ENCODE measurements at regions not wholly inside any gene's neighbourhood (a gene's known extent, or its start where the extent isn't known, plus 50 kb on each side); places are given as distances from the start of the nearest gene placed in this dataset.
"Not testable (repeated sequence)": the region's sequence is repeated elsewhere in the genome, so short reads cannot be mapped to it uniquely, and the experiment has no call there.

DNA sequence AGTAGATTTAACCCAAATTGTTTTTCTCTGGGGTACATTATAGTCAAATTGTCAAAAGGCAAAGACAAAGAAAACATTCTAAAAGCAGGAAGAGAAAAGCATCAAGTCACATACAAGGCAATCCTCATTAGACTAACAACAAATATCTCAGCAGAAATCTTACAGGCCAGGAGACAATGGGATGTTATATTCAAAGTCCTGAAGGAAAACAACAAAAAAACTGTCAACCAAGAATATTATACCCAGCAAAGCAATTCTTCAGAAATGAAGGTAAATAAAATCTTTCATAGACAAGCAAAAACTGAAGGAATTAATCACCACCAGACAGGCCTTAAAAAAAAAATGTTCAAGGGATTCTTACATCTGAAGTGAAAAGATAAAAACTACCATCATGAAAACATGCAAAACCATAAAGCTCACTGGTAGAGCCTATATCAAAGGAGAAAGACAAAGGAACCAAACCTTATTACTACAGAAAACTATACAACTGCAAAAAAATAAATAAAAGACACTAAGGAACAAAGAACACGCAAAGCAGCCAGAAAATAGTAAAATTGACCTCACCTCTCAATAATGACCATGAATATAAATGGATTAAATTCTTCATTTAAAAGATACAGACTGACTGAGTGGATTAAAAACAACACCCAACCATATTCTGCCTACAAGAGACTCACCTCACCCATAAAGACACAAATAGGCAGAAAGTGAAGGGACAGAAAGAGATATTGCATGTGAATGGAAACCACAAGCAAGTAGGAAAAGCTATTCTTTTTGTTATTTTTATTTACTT lies 113.8 kb upstream of the ZC3H11B start:
- no peak for DNase-seq (ENCODE audit: low read depth, low spot score)

DNA sequence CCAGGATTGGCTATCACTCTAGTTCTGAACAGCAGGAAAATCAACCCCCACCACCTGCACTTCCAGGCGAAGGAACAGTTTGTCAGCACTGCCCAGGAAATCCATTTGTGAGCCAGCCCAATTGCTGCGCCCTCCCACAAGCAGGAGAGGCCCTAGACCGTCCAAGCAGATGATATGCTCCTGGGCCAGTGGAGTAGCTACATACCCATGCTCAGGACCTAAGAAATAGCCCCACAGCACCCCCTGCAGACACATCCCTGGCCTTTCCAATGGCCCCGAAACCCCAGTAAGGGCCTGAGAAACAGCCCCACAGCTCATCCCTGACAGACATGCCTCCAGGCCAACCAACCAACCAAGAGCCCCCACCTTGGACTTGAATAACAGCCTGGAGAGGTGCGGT lies 111.5 kb upstream of the ZC3H11B start:
- DNase-seq (ENCODE audit: low read depth, low spot score) = no peak

DNA sequence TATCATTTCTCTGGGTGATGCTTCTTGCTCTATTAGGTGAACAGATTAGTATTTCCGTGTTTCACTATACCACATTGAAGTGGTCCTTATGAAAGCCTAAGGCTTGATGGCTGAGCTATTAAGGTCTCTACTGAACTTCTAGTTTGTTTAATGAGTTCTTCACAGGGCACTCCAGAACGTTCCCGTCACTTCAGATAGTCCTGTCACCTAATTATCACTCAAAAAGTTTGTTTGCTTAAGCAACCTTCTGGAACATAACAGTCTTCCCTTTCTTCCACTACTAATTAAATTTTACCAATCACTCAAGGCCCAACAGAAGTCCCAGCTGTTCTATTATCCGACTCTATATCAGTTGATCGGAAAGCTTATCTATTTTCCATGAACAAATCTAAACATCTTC lies 104.6 kb upstream of the ZC3H11B start:
- DNase-seq (ENCODE audit: low read depth, low spot score) = no peak

DNA sequence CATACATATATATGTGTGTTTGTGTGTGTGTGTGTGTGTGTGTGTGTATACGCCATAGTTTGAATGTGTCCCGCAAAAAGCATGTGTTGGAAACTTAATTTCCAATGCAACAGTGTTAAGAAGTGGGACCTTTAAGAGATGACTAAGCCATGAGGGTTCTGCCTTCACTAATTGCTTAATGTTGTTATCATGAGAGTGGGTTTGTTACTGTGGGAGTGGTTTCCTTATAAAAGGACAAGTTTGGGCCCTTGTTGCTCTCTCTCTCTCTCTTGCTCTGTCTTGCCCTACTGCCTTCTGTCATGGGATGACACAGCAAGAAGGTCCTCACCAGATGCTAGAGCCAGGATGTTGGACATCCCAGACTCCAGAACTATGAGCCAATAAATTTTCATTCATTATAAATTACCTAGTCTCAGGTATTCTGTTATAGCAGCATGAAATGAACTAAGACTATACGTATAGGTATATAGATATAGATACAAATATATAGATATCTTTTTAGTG lies 103.8 kb upstream of the ZC3H11B start:
- no peak for DNase-seq (ENCODE audit: low read depth, low spot score)

DNA sequence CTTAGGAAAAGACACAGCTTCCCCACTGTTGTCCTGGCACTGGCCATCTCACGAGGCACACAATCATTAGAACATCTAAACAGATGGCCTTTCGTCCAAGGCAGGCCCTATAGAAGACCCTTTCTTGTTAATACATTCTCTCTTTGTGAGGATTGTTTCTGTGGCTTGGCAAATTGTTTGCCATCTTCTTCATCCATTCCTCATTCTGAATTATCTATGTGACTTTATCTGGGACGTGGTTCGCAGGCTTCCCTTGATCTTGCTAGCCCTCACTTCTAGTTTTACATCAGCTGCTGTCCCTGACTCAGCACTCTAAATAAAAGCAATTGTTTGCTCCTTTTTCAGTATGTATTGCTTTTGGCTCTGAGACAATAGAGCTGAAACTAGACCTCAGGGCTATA lies 101.1 kb upstream of the ZC3H11B start:
- peak; percentile 55 for DNase-seq (ENCODE audit: low read depth, low spot score)

DNA sequence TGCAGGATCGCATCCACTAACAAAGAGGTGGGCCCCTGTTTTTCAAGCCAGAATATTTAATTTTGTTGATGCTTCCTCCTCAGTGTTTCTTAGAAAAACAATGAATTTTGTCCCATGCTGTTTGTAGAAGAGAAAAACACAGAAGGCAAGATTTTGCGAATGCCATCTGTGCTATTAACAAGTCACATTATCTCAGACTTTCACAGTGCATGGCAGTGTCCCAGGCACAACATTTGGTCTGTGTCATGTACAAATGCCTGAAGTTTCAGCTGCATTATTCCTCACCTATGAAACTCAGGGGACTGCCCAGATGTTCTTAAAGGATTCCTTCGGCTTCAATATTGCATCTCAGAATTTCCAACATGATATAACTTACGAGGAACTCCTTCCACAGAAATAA lies 99.6 kb upstream of the ZC3H11B start:
- no peak for DNase-seq (ENCODE audit: low read depth, low spot score)

DNA sequence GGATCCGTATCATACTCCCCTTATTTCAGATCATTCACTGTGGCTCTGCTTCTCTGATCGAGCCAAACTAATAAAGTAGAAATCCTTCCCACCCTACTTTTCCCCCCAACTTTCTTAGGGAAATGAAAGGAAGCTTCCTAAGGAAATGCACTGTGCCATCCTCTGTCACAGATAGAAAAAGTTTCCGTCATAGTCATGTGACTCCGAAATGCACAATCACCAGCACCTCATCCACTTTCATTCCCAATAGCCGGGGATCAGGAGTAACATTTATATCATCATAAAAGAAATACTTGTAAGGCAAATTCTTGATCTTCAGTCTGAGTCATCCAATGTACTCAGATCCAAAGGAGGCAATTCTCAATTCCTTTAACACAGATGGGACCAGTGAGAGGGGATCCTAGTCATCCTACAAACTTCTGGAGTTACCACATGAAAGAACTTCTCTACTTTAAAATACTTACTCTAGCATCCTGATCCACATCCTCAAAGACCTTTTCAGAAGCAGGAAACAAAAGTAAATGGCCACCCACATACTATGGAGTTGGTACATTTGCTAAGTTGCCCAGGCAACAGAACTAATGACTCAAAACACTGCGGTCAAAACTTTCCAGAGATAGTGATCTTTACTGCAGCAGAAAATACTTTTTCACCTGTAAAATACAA lies 97.8 kb upstream of the ZC3H11B start:
- DNase-seq (ENCODE audit: low read depth, low spot score) = peak; percentile 30

DNA sequence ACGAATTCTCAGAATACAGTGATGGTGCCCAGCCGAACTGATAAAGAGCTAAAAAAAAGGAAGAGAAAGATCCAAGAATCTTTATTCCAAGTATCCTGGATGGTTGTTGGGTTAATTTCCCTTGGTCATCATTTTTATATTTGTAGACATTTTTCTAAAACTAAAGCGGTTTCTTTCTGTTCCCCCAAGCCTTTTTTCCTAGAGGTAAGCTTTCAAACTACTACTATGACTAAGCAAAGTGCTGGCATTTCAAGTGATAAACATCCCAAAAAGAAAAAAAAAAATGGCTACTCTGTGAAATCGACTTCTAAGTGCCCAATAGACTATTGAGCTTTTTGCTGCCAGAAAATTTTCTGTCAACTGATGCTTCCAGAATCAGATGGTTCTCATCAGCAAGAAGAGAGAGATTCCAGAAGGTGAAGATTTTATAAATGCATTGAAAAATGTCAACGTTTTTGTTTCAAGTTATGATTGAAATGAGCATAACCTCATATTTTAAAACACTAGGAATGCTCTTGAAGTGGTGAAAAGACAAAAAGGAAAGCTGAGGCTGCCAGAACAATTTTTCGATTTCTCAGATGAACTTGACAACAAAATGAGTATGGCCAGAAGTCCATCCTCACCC lies 96.1 kb upstream of the ZC3H11B start:
- no peak for DNase-seq (ENCODE audit: low read depth, low spot score)

DNA sequence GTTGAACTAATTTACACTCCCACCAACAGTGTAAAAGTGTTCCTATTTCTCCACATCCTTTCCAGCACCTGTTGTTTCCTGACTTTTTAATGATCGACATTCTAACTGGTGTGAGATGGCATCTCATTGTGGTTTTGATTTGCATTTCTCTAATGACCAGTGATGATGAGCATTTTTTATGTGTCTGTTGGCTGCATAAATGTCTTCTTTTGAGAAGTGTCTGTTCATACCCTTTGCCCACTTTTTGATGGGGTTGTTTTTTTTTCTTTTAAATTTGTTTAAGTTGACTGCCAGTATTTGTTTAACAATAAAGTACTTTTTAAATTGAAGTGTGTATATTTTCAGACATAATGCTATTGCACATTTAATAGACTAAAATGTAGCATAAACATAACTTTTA lies 95.0 kb upstream of the ZC3H11B start:
- DNase-seq (ENCODE audit: low read depth, low spot score) = not testable (repeated sequence)

DNA sequence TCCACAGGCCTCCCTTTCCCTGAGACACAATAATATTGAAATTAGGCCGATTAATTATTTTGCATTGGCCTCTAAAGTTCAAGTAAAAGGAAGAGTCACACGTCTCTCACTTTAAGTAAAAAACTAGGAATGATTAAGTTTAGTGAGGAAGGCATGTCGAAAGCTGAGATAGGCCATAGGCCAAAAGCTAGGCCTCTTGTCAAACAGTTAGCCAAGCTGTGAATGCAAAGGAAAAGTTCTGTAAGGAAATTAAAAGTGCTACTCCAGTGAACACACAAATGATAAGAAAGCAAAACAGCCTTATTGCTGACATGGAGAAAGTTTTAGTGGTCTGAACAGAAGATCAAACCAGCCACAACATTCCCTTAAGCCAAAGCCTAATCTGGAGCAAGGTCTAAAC lies 91.4 kb upstream of the ZC3H11B start:
- not testable (repeated sequence) for DNase-seq (ENCODE audit: low read depth, low spot score)

DNA sequence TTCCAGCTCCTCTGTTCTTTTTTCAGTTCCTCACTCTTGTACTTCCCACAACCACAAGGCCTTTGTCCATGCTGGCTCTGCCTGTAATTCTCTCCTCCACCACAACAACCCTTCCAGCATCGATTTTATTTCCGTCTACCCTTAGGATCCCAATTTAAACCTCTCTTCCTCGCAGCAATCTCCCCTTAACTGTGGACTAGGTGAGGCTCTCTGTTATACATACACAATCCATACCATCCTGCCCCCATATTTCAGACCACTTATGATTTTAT lies 90.4 kb upstream of the ZC3H11B start:
- no peak for DNase-seq (ENCODE audit: low read depth, low spot score)

DNA sequence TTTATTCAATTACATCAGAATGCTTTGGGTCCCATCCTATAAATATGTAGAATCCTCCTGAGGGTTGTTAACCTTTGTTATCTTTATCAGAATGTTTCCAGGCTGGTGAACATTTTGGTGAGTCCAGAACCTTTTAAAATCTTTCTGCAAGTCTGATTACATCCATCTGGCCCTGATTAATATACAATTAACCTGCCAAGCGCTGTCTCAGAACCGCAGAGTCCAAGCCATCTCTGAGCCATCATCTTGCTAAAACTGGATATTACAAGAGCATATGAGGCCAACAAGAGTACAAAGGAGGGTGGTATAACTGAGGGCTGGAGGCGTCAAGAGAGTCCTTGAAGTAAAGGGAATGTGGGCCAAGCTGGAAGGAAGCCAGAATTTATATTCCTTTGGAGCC lies 88.6 kb upstream of the ZC3H11B start:
- DNase-seq (ENCODE audit: low read depth, low spot score) = no peak

DNA sequence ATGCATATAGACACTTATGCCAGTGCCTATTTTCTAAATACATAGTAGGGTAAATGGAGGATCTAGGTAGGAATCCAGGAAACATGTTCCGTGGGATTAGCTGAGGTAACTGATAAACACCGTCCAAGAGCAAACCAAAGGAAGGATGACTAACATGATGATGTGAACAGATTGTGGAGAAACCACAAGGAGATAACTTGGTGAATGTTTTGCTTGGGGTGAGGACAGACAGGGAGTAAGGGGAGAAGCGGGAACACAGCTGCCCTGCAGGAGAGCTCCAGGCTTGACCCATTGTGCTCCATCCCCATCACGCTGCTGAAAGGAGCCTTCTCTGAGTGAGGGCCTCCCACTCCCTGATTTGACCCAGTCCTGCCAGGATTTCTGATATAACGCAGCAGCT lies 87.0 kb upstream of the ZC3H11B start:
- no peak for DNase-seq (ENCODE audit: low read depth, low spot score)

DNA sequence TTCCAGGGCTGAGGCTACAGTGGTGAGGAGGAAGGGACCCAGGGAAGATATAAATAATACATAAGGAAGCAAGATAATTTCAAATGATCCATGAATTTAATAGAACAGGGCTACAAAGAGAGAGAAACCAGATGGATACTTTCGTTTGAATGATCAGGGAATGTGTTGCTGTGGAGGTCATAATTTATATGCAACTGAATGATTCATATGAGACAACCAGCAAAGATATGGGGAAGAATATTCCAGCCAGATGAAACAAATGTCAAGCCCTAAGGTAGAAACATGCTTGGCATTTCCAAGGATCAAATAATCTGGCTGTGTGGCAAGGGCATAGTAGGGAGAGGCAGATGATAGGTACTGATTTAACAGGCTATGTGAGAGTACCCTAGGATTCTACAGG lies 84.8 kb upstream of the ZC3H11B start:
- DNase-seq (ENCODE audit: low read depth, low spot score) = no peak

DNA sequence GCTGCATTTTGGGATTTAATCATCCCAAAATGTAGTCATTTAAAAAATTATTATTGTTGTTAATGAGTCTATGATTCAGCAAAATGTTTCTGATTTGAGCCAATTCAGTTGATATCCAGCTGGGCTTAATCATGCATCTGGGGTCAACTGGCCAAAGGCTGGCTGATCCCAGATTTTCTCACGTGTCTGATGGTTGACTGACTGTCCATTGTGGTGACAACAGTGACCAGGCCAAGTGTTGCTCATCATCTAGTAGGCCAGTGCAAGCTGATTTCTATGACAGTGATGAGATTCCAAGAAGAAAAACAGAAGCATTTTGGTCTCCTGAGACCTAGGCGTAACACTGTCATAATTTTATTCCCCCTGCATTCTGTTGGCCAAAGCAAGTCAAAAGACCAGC lies 80.1 kb upstream of the ZC3H11B start:
- DNase-seq (ENCODE audit: low read depth, low spot score) = no peak

DNA sequence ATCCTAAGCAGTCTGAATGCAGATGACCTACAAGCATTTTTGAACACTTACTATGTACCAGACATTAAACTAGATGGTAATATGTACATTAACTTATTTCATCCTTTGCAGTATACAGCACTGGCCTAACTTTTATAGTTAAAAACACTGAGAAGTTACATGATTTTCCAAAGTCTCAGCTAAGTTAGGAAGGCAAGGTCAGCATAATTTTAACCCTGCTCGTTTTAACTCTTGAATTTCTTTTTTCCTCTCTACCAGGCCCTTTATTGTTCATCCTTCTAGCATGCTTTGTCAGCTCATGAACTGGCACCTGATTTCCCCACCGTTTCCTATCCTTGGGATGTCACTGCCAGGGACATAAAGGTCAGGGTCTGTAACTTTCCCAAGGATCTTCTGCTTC lies 76.9 kb upstream of the ZC3H11B start:
- DNase-seq (ENCODE audit: low read depth, low spot score) = no peak

DNA sequence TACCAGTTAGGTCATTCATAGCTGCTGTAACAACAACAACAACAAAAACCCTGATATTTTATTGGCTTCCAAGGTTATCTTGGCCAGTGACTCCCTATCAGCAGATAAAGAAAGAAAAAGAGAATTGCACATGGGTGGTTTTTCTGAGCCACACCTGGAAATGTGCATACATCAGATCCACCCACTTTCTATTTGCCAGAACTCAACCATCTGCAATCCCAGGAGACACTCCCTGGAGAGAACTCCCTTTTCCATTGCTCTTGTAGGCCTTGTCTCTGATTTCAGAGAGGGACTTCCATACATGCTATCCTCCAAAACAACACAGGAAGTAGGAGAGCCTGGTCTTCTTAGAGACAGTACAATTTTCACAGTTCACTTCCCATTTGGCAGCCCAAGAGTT lies 74.9 kb upstream of the ZC3H11B start:
- DNase-seq (ENCODE audit: low read depth, low spot score) = no peak

DNA sequence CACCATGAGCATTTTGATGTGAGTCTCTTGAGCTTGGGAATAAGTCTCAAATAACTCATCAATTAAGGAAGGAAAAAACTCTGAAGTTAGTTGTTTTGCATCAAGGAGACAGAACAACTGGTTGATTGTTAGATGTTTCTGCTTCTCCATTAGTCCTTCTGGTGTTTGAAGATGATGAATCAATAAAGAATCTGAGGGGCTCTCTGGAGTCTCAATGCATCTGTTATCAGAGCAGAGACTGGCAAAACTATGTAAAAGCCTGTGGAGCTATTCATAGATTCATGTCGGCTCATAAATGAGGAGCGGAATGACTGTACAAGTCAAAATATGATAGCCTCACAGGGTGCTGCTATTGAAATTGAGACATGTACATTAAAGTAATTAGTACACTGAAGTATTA lies 73.3 kb upstream of the ZC3H11B start:
- no peak for DNase-seq (ENCODE audit: low read depth, low spot score)

DNA sequence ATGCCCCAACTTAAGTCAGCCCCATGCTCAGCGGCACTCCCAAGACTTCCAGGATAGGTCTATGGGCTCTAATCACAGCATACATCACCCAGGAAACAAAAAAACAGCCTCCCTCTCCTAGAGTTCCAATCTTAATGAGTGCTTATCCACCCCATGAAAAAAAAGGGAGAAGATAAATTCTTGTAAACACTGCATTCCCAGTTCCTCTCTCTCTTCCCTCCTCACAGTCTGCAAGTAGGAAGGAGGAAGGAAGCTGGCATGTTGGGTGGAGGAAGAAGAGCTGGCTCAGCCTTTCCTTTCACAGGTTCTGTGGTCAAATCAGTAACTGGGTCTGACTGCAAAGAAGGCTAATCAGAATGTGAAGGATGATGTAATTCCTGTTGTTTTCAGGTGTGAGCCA lies 69.9 kb upstream of the ZC3H11B start:
- no peak for DNase-seq (ENCODE audit: low read depth, low spot score)

DNA sequence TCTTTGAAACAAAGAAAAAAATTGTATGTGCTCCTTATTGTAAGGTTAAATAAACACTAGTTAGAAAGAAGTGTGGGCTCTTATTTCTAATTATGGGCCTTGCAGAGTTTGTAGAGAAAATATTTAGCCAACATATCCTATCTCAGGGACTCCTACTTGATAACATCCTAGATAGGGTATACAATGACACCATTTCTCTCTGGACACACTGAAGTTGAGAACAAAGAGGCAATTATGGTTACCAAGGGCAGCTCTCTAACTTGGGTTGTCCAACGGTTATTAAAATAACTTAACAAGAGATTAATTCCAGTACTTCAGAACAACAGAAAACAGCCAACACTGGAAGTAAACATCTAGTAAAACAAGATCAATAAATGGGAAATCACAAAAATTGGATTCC lies 69.0 kb upstream of the ZC3H11B start:
- DNase-seq (ENCODE audit: low read depth, low spot score) = no peak

DNA sequence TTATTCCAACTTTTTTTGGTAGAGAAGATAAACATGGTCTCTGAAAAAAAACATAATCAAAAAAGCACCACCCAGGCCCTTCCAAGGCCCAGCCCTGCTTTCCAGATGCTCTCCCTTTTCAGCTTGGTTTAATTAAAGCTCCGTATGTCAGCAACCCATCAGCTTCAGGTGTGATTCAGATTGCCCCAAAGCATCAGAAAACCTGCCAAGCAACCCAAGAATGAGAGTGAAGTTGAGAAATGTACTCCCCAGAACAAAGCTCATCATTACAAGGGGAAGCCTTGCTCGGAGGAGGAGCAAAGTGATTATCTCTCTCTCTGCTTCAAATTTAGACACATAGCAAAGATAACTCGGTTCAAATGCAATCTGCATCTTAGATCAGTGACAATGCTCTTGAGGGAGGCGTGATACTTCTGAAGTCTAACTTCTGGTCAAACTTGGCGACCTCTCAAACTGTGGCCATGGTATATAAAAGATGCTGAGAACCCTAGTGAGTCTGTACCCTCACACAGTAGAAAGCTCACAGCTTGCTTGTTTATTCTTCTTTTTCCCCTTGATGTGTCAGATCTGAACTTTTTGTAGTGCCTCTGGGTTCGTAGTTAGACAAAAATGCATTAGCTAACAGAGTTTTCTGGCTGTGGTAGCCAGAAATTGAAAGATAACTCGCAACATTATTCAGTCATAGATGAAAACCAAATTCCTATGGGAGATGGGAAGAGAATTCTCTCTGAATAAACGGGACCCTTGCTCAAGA lies 63.3 kb upstream of the ZC3H11B start:
- DNase-seq (ENCODE audit: low read depth, low spot score) = peak; percentile 55

DNA sequence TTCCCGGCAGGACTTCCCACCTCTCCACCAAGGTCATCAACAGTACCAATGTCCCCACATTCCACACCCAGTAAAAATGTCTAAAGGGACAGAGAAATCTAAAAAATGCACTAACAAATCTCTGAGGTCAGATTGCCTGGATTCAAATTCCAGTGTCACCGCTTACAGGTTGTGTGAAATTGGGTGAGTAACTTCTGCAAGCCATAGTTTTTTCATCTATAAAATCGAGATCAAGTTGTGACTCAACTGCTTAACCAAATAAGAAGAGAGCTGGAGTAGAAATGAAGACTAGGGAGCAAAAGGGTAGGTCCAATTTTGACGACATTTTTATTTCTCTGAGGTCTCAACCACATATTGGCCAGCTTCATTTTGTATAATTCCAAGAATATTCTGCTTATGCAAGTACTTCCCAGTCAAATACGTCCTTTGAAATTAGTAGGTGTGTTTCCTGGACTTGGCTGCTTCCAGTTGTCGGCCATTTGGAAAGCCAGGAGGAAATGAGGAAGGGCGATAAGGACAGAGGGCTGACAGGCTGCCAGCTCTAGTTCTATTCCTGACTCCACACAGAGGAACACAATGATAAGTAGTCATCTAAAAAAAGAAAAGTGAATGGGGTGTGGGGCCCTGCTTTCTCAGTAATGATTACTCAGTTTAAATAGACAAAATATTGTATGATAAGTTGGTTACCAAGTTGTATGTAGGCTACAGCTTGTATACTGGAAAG lies 57.7 kb upstream of the ZC3H11B start:
- no peak for DNase-seq (ENCODE audit: low read depth, low spot score)
